Loucy (cell line): ENCODE measurements at regions not wholly inside any gene's neighbourhood (a gene's known extent, or its start where the extent isn't known, plus 50 kb on each side); places are given as distances from the start of the nearest gene placed in this dataset.

Source experiments
- EZH2phosphoT487 ChIP-seq: fragments of 200-600 bp; IDR thresholded peaks from 2 replicates; pipeline ENCODE4 v1.6.1; 2018; ENCODE audit warnings: antibody characterized with exemption, mild to moderate bottlenecking, moderate library complexity, borderline replicate concordance
- TF ChIP-seq, protein P1 (sequence below): fragments of 200-600 bp; sonication (generic); conservative IDR thresholded peaks from 2 replicates; pipeline ENCODE4 v1.5.1; 2014; ENCODE audit warnings: mild to moderate bottlenecking, antibody characterized with exemption, low read length

DNA sequence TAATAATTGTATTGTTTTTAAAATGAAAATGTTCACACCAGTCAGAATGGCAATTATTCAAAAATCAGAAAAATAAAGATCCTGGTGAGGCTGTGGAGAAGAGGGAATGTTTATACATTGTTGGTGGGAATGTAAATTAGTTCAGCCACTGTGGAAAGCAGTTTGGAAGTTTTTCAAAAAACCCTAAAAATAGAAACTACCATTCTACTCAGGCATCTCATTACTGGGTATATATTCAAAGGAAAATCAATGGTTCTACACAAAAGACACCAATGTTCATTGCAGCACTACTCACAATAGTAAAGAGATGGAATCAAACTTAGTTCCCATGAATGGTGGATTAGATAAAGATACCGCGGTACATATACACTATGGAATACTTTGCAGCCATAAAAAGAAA lies 461.5 kb upstream of the ADGRB3 start:
- TF ChIP-seq, protein P1, sequence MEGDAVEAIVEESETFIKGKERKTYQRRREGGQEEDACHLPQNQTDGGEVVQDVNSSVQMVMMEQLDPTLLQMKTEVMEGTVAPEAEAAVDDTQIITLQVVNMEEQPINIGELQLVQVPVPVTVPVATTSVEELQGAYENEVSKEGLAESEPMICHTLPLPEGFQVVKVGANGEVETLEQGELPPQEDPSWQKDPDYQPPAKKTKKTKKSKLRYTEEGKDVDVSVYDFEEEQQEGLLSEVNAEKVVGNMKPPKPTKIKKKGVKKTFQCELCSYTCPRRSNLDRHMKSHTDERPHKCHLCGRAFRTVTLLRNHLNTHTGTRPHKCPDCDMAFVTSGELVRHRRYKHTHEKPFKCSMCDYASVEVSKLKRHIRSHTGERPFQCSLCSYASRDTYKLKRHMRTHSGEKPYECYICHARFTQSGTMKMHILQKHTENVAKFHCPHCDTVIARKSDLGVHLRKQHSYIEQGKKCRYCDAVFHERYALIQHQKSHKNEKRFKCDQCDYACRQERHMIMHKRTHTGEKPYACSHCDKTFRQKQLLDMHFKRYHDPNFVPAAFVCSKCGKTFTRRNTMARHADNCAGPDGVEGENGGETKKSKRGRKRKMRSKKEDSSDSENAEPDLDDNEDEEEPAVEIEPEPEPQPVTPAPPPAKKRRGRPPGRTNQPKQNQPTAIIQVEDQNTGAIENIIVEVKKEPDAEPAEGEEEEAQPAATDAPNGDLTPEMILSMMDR: no peak
- no peak for TF ChIP-seq EZH2phosphoT487
